ENCODE measurements at regions not wholly inside any gene's neighbourhood (a gene's known extent, or its start where the extent isn't known, plus 50 kb on each side); places are given as distances from the start of the nearest gene placed in this dataset.

GRCh38 chr5:173689737-173690360 lies 73.4 kb upstream of the BOD1 start:
- DNase-seq (ENCODE audit: low spot score): no peak

- DNase-seq (ENCODE audit: low spot score): no peak
These were observed 75.5 kb upstream of the BOD1 start for GRCh38 chr5:173691931-173692330.

GRCh38 chr5:173693670-173694069 lies 77.2 kb upstream of the BOD1 start:
- no peak for DNase-seq (ENCODE audit: low spot score)

- DNase-seq (ENCODE audit: low spot score): no peak
These were observed 79.8 kb upstream of the BOD1 start for GRCh38 chr5:173696216-173696615.

- DNase-seq (ENCODE audit: low spot score): no peak
These were observed 81.6 kb upstream of the BOD1 start for GRCh38 chr5:173697931-173698579.

DNA sequence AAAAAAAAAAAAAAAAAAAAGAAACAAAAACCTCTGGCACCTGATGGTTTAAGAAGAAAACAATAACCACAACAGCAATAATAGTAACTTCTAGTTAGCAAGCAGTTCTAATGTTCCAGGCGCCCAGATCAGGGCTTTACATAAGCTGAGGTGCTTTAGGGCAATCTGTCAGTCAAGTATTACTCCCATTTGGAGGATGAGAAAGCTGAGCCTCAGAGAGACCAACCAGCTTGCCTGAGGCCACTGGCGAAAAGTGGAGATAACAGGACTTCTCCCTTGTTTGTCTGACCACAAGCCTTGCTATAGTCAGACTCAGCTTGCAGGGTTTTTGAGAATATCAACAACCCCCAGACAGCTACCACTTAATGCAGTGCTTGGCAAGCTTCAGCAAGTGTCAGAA lies 83.5 kb upstream of the BOD1 start:
- DNase-seq (ENCODE audit: low spot score): no peak

DNA sequence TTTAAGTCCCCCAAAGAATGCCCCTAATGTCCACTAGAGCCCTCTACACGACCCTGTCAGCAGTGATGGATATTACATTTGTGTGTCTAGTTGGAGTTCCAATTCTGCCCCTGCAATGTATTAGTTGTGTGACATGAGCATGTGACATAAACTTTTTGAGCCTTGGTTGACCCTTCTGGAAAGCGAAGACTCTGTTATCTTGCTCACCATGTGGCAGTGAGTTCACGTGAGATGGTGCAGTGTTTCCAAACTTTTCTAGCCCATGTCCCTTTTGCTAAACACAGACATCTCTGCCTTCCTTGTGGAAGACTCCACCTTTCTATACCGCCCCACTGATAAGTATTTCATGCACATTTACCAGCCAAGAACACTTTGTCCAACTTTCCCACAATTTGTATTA lies 87.0 kb upstream of the BOD1 start:
- DNase-seq (ENCODE audit: low spot score): no peak

DNA sequence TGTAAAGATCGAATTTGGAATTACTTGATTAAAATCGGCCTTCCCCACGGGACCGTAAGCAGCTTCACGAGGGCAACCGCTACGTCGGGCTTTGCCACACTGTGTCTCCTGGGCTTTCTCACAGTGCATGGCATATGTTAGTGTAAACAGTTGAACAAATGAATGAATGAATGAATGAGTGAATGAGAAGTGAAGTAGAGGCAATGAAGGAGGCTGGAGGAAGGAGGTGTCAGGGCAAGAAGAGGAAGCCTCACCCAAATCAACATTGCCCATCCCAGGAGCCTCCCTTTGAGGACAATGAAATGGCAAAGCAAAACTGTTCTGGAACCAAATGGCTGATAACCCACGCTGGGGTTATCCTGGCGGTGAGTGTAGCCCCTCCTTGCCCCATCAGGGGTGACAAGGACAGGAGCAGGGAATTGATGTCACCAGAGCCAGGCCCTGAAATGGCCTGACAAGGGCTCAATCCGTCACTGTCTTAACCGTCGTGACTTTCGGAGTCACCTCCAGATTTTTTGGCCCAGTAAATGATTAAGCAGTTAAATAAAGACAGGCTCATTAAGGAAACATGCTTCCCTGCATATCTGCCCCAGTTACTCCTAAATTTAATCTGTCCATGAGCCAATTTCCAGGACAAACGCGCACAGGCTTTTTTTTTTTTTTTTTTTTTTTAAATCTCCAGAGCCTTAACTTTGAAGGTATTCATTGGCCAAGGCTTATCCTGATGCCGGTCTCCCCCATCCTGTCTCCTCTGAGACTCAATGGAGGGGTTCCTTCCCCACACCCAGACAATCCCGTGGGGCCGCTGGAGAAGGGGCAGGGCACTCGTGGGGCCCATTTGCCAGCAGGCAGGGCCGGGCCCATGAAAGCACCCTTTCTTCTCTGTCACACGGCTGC lies 88.4 kb upstream of the BOD1 start:
- no peak for DNase-seq (ENCODE audit: low spot score)

GRCh38 chr5:173705512-173706044 lies 89.1 kb upstream of the BOD1 start:
- no peak for DNase-seq (ENCODE audit: low spot score)

- no peak for DNase-seq (ENCODE audit: low spot score)
These were observed 90.2 kb upstream of the BOD1 start for GRCh38 chr5:173706700-173707099.

GRCh38 chr5:173707392-173707791 lies 90.9 kb upstream of the BOD1 start:
- DNase-seq (ENCODE audit: low spot score): no peak

DNA sequence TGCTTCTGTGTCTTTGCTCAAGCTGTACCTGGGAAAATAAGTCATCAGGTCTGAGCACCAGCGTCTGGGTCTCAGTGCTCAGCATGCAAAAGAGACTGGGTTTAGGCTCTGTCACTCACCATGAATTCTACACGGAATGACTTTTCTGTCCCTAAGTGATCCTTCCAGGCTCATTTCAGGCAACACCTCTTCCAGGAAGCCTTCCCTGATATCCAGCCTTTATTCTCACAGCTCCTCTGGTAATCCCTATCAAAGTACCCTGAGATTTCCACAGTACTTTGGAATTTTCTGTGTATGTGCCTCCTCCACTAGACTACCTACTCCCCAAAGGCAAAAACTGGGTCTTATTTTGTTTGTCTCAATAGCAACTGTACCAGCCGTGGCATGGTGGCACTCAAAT lies 92.7 kb upstream of the BOD1 start:
- no peak for DNase-seq (ENCODE audit: low spot score)

DNA sequence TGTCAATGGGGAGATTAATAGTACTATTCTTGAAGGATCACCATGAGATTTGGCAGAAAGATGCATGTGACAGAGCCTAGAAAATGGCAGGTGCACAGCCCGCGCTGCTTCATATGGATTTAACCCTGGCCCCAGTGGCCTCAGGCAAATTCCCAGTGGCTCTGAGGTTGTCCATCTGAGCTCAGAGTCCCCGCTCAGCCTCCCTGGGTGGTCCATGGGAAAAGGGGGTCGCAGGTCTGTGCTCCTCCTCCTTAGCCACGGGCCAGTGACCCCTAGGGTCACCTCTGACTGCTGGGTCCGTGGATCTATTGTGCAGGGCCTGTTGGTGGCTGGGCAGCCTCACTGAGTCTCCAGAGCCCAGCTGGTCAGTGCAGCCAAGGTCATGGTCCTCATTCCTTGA lies 93.3 kb upstream of the BOD1 start:
- DNase-seq (ENCODE audit: low spot score): no peak

- no peak for DNase-seq (ENCODE audit: low spot score)
These were observed 94.1 kb upstream of the BOD1 start for GRCh38 chr5:173710528-173710927.

- no peak for DNase-seq (ENCODE audit: low spot score)
These were observed 95.0 kb upstream of the BOD1 start for GRCh38 chr5:173711466-173711865.

DNA sequence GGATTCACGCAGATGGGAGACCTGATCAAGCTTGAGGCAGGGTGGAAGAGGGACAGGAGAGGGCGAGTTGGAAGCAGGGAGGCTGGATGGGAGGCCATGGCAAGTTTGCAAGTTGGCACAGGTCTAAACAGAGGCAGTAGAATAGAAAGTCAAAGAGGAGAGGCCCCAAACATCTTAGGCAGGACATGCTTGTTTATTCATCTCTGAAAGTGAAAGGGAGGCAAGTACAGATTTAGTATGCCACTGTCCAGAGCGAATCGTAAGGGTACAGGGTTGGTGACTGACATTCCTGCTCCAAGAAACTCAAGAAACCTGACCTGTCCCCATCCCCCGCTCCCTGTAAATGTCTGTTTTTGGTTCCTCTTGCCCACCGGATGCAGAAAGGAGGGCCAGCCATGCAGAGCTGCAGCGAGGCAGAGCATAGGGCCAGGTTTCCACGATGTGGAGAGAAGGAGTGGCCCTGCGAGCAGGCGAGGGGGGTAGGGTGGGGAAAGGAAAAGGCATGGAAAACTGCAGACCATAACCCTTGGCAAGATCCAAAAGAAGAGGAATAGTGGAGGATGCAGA lies 96.2 kb upstream of the BOD1 start:
- no peak for DNase-seq (ENCODE audit: low spot score)

GRCh38 chr5:173714551-173715428 lies 98.3 kb upstream of the BOD1 start:
- no peak for DNase-seq (ENCODE audit: low spot score)

- no peak for DNase-seq (ENCODE audit: low spot score)
These were observed 99.2 kb upstream of the BOD1 start for GRCh38 chr5:173715607-173716006.

DNA sequence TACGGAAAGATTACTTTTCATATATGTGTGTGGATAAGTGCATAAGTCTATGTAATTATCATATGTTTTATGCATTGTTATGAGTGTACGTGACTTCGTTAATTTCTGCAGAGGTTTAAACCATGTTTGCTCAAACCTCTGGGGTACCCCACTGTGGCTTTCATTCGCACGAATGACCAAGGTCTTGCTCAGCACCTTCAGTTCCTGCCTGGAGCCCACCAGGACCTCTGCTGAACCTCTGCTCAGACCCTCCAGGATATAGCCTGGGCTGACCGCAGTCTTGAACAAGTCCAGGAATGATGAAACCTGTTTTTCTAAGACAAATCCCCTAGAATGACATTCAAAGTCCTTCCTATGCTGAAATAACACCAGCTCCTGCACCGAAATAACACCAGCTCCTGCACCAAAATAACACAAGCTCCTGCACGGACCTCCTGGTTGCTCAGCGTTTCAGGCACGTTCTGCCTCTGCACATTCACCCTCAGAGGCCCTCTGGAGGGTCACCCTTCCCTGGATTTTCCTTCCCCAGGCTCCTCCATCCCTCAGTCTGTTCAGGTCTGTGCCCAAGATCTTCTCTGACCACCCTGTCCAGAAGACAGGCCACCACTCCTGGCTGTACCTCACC lies 99.7 kb upstream of the BOD1 start:
- DNase-seq (ENCODE audit: low spot score): no peak

DNA sequence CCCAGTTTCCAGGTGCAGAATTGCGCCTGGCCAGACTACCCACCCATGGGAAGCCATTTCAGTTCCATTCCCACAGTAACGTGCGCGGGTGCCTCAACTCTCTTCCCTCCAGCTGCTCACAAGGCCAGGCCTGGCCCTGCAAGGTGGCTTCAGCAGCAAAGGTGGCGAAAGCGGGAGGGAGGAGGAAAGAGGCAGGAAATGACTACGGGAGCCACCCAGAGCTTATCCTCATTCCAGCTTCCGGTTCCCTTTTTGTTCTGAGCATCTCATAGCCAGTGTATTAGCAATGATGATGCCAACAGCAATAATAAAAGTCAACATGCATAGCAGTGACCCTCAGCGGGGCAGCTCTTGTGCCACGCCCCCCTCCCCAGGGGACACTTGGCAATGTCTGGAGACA lies 101.5 kb upstream of the BOD1 start:
- DNase-seq (ENCODE audit: low spot score): no peak

- DNase-seq (ENCODE audit: low spot score): no peak
These were observed 102.0 kb upstream of the BOD1 start for GRCh38 chr5:173718469-173718868.
